ENCODE measurements at regions not wholly inside any gene's neighbourhood (a gene's known extent, or its start where the extent isn't known, plus 50 kb on each side); places are given as distances from the start of the nearest gene placed in this dataset.
"Not testable (repeated sequence)": the region's sequence is repeated elsewhere in the genome, so short reads cannot be mapped to it uniquely, and the experiment has no call there.

DNA sequence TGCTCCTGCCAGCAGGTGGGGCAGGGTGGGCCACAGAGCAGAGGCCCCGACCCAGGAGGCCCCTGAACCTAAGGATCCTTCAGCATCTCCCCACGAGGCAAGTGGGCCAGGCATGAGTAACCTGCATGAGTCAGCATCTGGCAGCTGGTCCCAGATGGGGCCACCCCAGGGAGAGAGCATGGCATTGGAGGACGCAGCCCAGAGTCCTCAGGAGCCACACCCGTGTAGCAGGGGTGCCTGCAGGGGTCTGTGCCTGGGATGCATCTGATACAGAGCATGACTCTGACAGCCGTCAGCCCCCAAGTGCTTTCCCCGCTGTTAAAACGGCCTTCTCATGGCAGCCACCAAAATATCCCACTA is 185.6 kb upstream of the SALL3 start:
- no peaks in the 10 kb centered on the region for H3K36me3 ChIP-seq (ENCODE audit: control insufficient read depth, insufficient read depth, low read length)
- H3K4me1 ChIP-seq (ENCODE audit: control insufficient read depth, insufficient read depth, low read length, poor library complexity, severe bottlenecking) = no peaks in the 10 kb centered on the region
- no peaks in the 10 kb centered on the region for H3K27me3 ChIP-seq (replicated peaks; ENCODE audit: control insufficient read depth, insufficient read depth, low read length, poor library complexity, severe bottlenecking)
- H3K9me3 ChIP-seq (ENCODE audit: control insufficient read depth, low read length) = no peaks in the 10 kb centered on the region
- no peak overlapping the region for H3K27ac ChIP-seq (ENCODE audit: insufficient read depth, low read length, poor library complexity, severe bottlenecking)
- DNase-seq = no peak
- H3K4me3 ChIP-seq (ENCODE audit: insufficient read depth, low read depth, low read length, poor library complexity, severe bottlenecking) = no peak overlapping the region

GRCh38 chr18:78796693-78797455 is 182.7 kb upstream of the SALL3 start:
- H3K9me3 ChIP-seq (ENCODE audit: control insufficient read depth, low read length) = no peaks in the 10 kb centered on the region

DNA sequence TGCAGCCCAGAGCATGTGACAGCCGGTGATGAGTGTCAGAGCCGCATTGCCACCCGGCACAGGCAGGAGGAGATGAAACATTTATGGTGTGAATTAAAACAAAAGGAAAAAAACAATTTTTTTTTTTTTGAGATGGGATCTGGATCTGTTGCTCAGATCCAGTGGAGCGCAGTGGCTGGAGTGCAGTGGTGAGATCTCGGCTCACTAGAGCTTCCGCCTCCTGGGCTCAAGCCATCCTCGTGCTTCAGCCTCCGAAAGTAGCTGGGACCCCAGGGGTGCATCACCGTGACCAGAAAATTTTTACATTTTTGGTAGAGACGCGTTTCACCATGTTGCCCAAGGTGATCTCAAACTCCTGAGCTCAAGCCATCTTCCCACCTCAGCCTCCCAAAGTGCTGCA is 182.1 kb upstream of the SALL3 start:
- DNase-seq = no peak
- no peak overlapping the region for H3K4me3 ChIP-seq (ENCODE audit: insufficient read depth, low read depth, low read length, poor library complexity, severe bottlenecking)
- no peaks in the 10 kb centered on the region for H3K4me1 ChIP-seq (ENCODE audit: control insufficient read depth, insufficient read depth, low read length, poor library complexity, severe bottlenecking)
- H3K9me3 ChIP-seq (ENCODE audit: control insufficient read depth, low read length) = no peaks in the 10 kb centered on the region
- no peak overlapping the region for H3K27ac ChIP-seq (ENCODE audit: insufficient read depth, low read length, poor library complexity, severe bottlenecking)
- H3K36me3 ChIP-seq (ENCODE audit: control insufficient read depth, insufficient read depth, low read length) = no peaks in the 10 kb centered on the region
- no peaks in the 10 kb centered on the region for H3K27me3 ChIP-seq (replicated peaks; ENCODE audit: control insufficient read depth, insufficient read depth, low read length, poor library complexity, severe bottlenecking)

More at GRCh38 chr18:78796693-78797455, 182.7 kb upstream of the SALL3 start:
- no peak for DNase-seq
- Histone ChIP-seq H3K27me3 (replicated peaks; ENCODE audit: control insufficient read depth, insufficient read depth, low read length, poor library complexity, severe bottlenecking) (no peaks in the 10 kb centered on the region), H3K27ac (ENCODE audit: insufficient read depth, low read length, poor library complexity, severe bottlenecking) (no peak overlapping the region), H3K4me1 (ENCODE audit: control insufficient read depth, insufficient read depth, low read length, poor library complexity, severe bottlenecking) (no peaks in the 10 kb centered on the region), H3K4me3 (ENCODE audit: insufficient read depth, low read depth, low read length, poor library complexity, severe bottlenecking) (no peak overlapping the region), H3K36me3 (ENCODE audit: control insufficient read depth, insufficient read depth, low read length) (no peaks in the 10 kb centered on the region)

DNA sequence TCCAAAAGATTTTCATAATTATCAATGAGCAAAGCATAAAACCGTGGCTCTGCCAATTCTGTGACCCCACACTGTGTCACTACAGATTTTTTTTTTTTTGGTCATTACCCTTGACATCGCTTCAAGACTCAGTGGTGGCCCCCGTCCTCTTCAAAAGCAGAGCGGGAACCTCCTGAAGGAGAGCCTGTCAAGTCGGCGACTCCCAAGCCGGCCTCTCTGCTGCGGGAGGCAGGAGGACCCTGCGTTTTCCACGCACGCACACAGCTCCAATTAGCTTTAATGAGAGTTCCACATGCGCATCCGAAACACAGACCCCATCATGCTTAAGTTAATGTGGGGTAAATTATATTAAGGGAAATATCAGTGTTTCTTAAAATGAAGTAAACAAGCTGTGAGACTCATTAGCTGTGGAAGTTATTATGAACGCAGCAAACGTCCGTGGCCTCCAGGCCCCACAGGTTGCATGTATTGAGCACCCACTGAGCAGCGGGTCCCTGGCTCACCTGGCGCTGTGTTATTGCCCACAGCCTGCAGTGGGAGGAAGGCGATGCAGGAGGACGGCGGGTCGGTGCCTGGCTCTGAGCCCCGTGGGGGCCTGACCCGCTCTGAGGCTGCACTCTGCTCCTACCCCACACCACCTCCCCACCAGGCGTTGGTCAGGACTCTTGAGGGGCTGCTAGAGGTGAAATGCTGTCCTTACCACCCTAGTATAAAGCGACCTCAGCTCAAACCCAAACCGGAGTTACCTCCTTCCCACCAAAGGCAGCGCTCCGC is 181.0 kb upstream of the SALL3 start:
- Histone ChIP-seq H3K27ac (ENCODE audit: insufficient read depth, low read length, poor library complexity, severe bottlenecking) (no peak overlapping the region), H3K9me3 (ENCODE audit: control insufficient read depth, low read length) (no peaks in the 10 kb centered on the region), H3K4me3 (ENCODE audit: insufficient read depth, low read depth, low read length, poor library complexity, severe bottlenecking) (no peak overlapping the region), H3K27me3 (replicated peaks; ENCODE audit: control insufficient read depth, insufficient read depth, low read length, poor library complexity, severe bottlenecking) (no peaks in the 10 kb centered on the region), H3K36me3 (ENCODE audit: control insufficient read depth, insufficient read depth, low read length) (no peaks in the 10 kb centered on the region), H3K4me1 (ENCODE audit: control insufficient read depth, insufficient read depth, low read length, poor library complexity, severe bottlenecking) (no peaks in the 10 kb centered on the region)
- no peak for DNase-seq

DNA sequence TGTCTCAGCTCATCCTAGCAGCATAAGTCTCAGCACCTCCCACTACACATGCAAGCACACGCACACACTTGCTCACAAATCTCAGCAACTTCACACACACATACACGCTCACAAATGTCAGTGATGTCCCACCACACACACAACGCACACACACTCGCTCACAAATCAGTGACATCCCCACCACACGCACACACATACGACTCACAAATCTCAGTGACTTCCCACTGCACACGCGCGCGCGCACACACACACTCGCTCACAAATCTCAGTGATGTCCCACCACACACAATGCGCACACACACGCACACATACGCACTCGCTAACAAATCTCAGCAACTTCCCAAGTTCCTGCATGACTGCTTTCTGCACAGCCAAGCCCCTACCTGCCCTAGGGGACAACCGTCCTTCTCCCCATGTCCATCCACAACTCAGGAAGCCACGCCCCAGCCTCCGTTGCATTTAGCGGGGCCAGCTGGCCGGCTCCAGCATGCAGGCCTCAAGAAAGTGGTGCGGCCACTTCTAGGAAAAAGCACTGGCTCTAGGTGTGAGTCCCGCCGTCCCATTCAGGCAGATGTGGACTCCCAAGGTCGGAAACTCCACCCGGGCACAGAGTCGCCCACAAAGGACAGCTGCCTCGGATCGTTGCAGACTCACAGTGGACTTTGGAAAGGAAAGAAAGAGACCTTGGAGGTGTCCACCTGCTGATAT is 180.1 kb upstream of the SALL3 start:
- Histone ChIP-seq H3K4me3 (ENCODE audit: insufficient read depth, low read depth, low read length, poor library complexity, severe bottlenecking) (no peak overlapping the region), H3K27ac (ENCODE audit: insufficient read depth, low read length, poor library complexity, severe bottlenecking) (no peak overlapping the region), H3K36me3 (ENCODE audit: control insufficient read depth, insufficient read depth, low read length) (no peaks in the 10 kb centered on the region), H3K9me3 (ENCODE audit: control insufficient read depth, low read length) (no peaks in the 10 kb centered on the region), H3K27me3 (replicated peaks; ENCODE audit: control insufficient read depth, insufficient read depth, low read length, poor library complexity, severe bottlenecking) (no peaks in the 10 kb centered on the region), H3K4me1 (ENCODE audit: control insufficient read depth, insufficient read depth, low read length, poor library complexity, severe bottlenecking) (no peaks in the 10 kb centered on the region)
- DNase-seq = no peak

GRCh38 chr18:78800102-78800851 is 179.3 kb upstream of the SALL3 start:
- not testable (repeated sequence) for H3K9me3 ChIP-seq (ENCODE audit: control insufficient read depth, low read length)

GRCh38 chr18:78801011-78801410 is 178.6 kb upstream of the SALL3 start:
- Histone ChIP-seq H3K9me3 (ENCODE audit: control insufficient read depth, low read length) (no peaks in the 10 kb centered on the region), H3K4me1 (ENCODE audit: control insufficient read depth, insufficient read depth, low read length, poor library complexity, severe bottlenecking) (no peaks in the 10 kb centered on the region), H3K27me3 (replicated peaks; ENCODE audit: control insufficient read depth, insufficient read depth, low read length, poor library complexity, severe bottlenecking) (no peaks in the 10 kb centered on the region), H3K27ac (ENCODE audit: insufficient read depth, low read length, poor library complexity, severe bottlenecking) (no peak overlapping the region), H3K4me3 (ENCODE audit: insufficient read depth, low read depth, low read length, poor library complexity, severe bottlenecking) (no peak overlapping the region), H3K36me3 (ENCODE audit: control insufficient read depth, insufficient read depth, low read length) (no peaks in the 10 kb centered on the region)
- DNase-seq = no peak

More at GRCh38 chr18:78800102-78800851, 179.3 kb upstream of the SALL3 start:
- not testable (repeated sequence) for H3K36me3 ChIP-seq (ENCODE audit: control insufficient read depth, insufficient read depth, low read length); H3K27ac ChIP-seq (ENCODE audit: insufficient read depth, low read length, poor library complexity, severe bottlenecking); DNase-seq; H3K4me1 ChIP-seq (ENCODE audit: control insufficient read depth, insufficient read depth, low read length, poor library complexity, severe bottlenecking); H3K4me3 ChIP-seq (ENCODE audit: insufficient read depth, low read depth, low read length, poor library complexity, severe bottlenecking); H3K27me3 ChIP-seq (replicated peaks; ENCODE audit: control insufficient read depth, insufficient read depth, low read length, poor library complexity, severe bottlenecking)

DNA sequence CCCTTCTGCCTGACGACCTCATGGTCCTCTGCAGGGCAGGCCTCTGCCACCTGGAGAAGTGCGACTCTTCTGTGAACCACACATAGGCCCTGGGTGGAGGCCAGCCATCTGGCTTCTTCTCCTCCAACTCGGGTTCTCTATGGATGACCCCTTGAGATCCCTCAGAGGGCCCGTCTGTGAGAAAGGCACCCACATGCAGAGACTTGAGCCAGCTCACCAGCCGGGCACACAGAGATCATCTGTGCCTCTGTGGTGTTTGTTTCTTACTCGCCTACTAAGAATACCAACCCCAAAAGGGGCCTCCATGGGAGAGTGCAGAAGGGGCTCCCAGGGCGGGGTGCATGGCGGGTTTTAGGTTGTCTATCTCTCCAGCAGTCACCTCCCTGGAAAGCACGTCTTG is 176.5 kb upstream of the SALL3 start:
- no peak for DNase-seq
- Histone ChIP-seq H3K27ac (ENCODE audit: insufficient read depth, low read length, poor library complexity, severe bottlenecking) (no peak overlapping the region), H3K27me3 (replicated peaks; ENCODE audit: control insufficient read depth, insufficient read depth, low read length, poor library complexity, severe bottlenecking) (no peaks in the 10 kb centered on the region), H3K4me3 (ENCODE audit: insufficient read depth, low read depth, low read length, poor library complexity, severe bottlenecking) (no peak overlapping the region), H3K9me3 (ENCODE audit: control insufficient read depth, low read length) (no peaks in the 10 kb centered on the region), H3K4me1 (ENCODE audit: control insufficient read depth, insufficient read depth, low read length, poor library complexity, severe bottlenecking) (no peaks in the 10 kb centered on the region), H3K36me3 (ENCODE audit: control insufficient read depth, insufficient read depth, low read length) (no peaks in the 10 kb centered on the region)

DNA sequence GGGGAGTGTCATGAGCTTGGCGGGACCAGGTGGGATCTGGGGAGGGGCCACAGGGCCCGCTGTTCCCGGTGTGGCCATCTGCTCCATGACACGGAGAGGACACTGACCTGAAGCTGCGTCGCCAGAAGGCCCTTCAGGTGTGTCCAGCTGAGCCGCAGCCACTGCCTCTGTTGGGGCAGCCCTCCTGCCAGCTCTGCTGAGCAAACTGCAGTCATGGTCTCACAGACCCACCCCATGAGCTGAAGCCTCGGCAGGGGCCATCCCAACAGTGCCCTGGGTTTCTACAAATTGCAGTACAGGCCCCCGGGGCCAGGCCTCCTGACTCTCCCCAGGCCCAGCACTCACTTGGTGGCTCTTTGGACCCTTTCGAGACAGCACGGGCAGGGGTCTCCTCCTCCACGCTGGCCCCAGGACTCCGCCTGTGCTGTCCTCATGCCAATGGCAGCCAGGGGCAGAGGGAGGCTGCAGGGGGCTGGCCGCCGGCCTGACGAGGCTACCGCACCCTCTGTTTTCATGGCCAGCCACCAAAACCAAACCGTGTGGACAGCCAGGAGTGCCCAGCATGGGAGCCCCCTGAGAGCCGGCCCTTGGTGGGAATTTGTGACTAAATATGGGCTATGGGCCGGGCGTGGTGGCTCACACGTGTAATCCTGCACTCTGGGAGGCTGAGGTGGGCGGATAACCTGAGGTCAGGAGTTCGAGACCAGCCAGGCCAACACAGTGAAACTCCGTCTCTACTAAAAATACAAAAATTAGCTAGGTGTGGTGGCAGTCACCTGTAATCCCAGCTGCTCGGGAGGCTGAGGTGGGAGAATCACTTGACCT is 175.2 kb upstream of the SALL3 start:
- H3K9me3 ChIP-seq (ENCODE audit: control insufficient read depth, low read length) = no peaks in the 10 kb centered on the region
- DNase-seq = no peak
- H3K36me3 ChIP-seq (ENCODE audit: control insufficient read depth, insufficient read depth, low read length) = no peaks in the 10 kb centered on the region
- no peak overlapping the region for H3K4me3 ChIP-seq (ENCODE audit: insufficient read depth, low read depth, low read length, poor library complexity, severe bottlenecking)
- H3K27me3 ChIP-seq (replicated peaks; ENCODE audit: control insufficient read depth, insufficient read depth, low read length, poor library complexity, severe bottlenecking) = no peaks in the 10 kb centered on the region
- no peaks in the 10 kb centered on the region for H3K4me1 ChIP-seq (ENCODE audit: control insufficient read depth, insufficient read depth, low read length, poor library complexity, severe bottlenecking)
- no peak overlapping the region for H3K27ac ChIP-seq (ENCODE audit: insufficient read depth, low read length, poor library complexity, severe bottlenecking)

Data from effector memory CD4-positive, alpha-beta T cell (primary cell).